ENCODE measurements at regions not wholly inside any gene's neighbourhood (a gene's known extent, or its start where the extent isn't known, plus 50 kb on each side); places are given as distances from the start of the nearest gene placed in this dataset. TPM values are rescaled to one million over a fixed set of nuclear protein-coding genes. Genes with fewer than 3 reads are reported as not detected.

- ChIA-PET POLR2A (no interaction called here), CTCF (no interaction called here)
- TF ChIP-seq CTCF (IDR thresholded peaks at IDR 0.05; ENCODE audit: insufficient read depth, low read depth, low read length), result no peak
- no peak overlapping the region for H3K4me3 ChIP-seq (ENCODE audit: low read depth, low read length)
- no peak for DNase-seq (ENCODE audit: low read depth)
- no peaks in the 10 kb centered on the region for H3K27me3 ChIP-seq (ENCODE audit: control insufficient read depth, insufficient read depth, low read length)
- H3K36me3 ChIP-seq (ENCODE audit: control insufficient read depth, insufficient read depth, low read length), result no peaks in the 10 kb centered on the region
Observed at GRCh38 chr10:25877296-25877695, 56.7 kb upstream of the MYO3A start.

Small RNAs in the stretch of these regions (small RNA-seq; reads per million reads assigned to genes)
- not detected for gene RNA5SP306 (ENCODE audit: insufficient read length, low read depth, low replicate concordance)
- not detected for gene RNU6-632P (ENCODE audit: insufficient read length, low read depth, low replicate concordance)

Measured in BJ (cell line).